ENCODE measurements at regions not wholly inside any gene's neighbourhood (a gene's known extent, or its start where the extent isn't known, plus 50 kb on each side); places are given as distances from the start of the nearest gene placed in this dataset.

DNA sequence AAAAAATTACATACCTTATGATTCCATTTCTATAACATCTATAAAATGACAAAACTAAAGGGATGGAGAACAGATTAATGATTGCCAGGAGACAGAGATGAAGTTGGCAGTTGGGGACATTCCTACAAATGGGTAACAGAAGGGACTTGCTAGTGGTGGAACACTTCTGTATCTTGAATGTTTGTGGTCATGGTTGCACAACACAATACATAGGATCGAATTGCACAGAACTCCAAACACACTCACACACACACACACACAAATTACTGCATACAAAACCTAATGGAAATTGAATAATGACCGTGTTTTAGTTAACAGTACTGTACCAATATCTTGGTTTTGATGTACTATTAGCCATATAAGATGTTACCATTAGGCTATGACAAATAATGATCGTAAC lies 330.7 kb upstream of the POU5F2 start:
- ATAC-seq (no peak), DNase-seq (ENCODE audit: low read depth in 1 of 2, low spot score in 1 of 2) (no peak), FAIRE-seq (no peak)
- ChIA-PET POLR2A (no interaction called here), CTCF (no interaction called here)
- no peak overlapping the region for H3K27ac ChIP-seq
- no peak overlapping the region for H3K4me3 ChIP-seq
- WGBS (ENCODE audit: missing lambda C conversion rate): 89% methylated on average over 3 of the region's 3 CpGs
- H3K9me3 ChIP-seq: peaks cover 4% of the 10 kb centered on the region; the same call in 1 of the 3 replicates
- no peaks in the 10 kb centered on the region for H3K4me1 ChIP-seq
- H3K4me2 ChIP-seq: no peak overlapping the region
- TF ChIP-seq EP300 (IDR thresholded peaks at IDR 0.05) (no peak), TFCP2L1 (CRISPR knock-in tag; IDR thresholded peaks at IDR 0.05) (no peak), CBX2 (IDR thresholded peaks at IDR 0.05; ENCODE audit: borderline replicate concordance, low read depth) (no peak), SREBF2 (IDR thresholded peaks at IDR 0.05) (no peak), MYC (IDR thresholded peaks at IDR 0.05; ENCODE audit: borderline replicate concordance, low read length) (no peak), ESRRA (IDR thresholded peaks at IDR 0.05; ENCODE audit: borderline replicate concordance, low read length) (no peak), RFX5 (IDR thresholded peaks at IDR 0.05) (no peak), NPAS2 (CRISPR knock-in tag; IDR thresholded peaks at IDR 0.05; ENCODE audit: borderline replicate concordance) (no peak), KDM5A (IDR thresholded peaks at IDR 0.05) (no peak)
- TF ChIP-seq, protein P1, sequence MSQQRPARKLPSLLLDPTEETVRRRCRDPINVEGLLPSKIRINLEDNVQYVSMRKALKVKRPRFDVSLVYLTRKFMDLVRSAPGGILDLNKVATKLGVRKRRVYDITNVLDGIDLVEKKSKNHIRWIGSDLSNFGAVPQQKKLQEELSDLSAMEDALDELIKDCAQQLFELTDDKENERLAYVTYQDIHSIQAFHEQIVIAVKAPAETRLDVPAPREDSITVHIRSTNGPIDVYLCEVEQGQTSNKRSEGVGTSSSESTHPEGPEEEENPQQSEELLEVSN (IDR thresholded peaks at IDR 0.05; ENCODE audit: borderline replicate concordance, low read depth): no peak
- TF ChIP-seq, protein P2, sequence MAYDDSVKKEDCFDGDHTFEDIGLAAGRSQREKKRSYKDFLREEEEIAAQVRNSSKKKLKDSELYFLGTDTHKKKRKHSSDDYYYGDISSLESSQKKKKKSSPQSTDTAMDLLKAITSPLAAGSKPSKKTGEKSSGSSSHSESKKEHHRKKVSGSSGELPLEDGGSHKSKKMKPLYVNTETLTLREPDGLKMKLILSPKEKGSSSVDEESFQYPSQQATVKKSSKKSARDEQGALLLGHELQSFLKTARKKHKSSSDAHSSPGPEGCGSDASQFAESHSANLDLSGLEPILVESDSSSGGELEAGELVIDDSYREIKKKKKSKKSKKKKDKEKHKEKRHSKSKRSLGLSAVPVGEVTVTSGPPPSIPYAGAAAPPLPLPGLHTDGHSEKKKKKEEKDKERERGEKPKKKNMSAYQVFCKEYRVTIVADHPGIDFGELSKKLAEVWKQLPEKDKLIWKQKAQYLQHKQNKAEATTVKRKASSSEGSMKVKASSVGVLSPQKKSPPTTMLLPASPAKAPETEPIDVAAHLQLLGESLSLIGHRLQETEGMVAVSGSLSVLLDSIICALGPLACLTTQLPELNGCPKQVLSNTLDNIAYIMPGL (CRISPR knock-in tag; IDR thresholded peaks at IDR 0.05; ENCODE audit: borderline replicate concordance): no peak
- TF ChIP-seq, protein P3, sequence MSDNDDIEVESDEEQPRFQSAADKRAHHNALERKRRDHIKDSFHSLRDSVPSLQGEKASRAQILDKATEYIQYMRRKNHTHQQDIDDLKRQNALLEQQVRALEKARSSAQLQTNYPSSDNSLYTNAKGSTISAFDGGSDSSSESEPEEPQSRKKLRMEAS (IDR thresholded peaks at IDR 0.05): no peak

DNA sequence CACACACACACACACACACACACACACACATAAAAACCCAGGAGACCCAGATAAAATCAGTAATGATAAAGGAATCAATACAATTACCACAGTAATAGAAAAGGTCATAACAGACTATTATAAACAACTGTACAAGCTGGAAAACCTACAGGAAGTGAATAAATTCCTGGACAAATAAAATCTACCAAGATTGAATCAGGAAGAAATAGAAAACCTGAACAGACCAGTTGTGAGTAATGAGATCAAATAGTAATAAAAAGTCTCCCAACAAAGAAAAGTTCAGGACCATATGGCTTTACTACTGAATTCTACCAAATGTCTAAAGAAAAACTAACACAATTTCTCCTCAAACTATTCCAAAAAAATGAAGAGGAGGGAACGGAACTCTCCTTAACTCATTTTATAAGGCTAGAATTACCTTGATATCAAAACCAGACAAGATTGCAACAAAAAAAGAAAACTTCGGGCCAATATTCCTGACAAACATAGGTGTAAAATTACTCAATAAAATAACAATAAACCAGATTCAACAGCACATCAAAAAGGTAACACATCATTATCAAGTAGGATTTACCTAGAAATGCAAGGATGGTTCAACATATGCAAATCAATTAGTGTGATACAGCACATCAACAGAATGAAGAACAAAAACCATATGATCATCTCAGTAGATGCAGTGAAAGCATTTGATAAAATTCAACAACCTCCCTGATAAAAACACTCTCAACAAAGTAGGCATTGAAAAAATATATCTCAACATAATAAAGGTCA lies 325.2 kb upstream of the POU5F2 start:
- ChIA-PET POLR2A (no interaction called here), CTCF (interaction anchor here (1.0 kb wide), 1 partner anchor 52 kb away, joined by 4 read pairs; no protein-coding TSS in a partner anchor)
- H3K9me3 ChIP-seq: peaks cover 21% of the 10 kb centered on the region; the same call in 2 of the 3 replicates
- TF ChIP-seq RARB (CRISPR knock-in tag; IDR thresholded peaks at IDR 0.05) (no peak), FOXS1 (CRISPR knock-in tag; IDR thresholded peaks at IDR 0.05) (no peak), TP53 (CRISPR knock-in tag; IDR thresholded peaks at IDR 0.05) (no peak), CHD2 (IDR thresholded peaks at IDR 0.05; ENCODE audit: low read length, partially characterized antibody) (no peak)
- DNase-seq (ENCODE audit: low read depth in 1 of 2, low spot score in 1 of 2) (no peak), ATAC-seq (no peak), FAIRE-seq (peak; percentile 28)
- H3K4me1 ChIP-seq: no peaks in the 10 kb centered on the region
- no peak overlapping the region for H3K27ac ChIP-seq
- no peak overlapping the region for H3K4me2 ChIP-seq
- H3K4me3 ChIP-seq: no peak overlapping the region
- WGBS (ENCODE audit: missing lambda C conversion rate): 89% methylated on average over 2 of the region's 2 CpGs

DNA sequence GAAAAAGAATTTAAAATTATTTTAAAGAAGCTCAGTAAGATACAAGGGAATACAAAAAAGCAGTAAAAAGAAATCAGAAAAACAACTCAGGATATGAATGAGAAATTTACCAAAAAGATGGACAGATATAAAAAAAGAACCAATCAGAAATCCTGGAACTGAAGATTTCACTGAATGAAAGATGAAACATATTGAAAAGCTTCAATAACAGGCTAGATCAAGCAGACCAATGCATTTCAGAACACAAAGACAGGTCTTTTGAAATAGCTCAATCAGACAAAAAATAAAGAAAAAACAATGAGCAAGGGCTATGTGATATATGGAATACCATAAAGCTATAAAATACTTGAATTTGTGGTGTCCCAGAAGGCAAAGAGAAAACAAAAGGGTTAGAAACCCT lies 322.6 kb upstream of the POU5F2 start:
- POLR2A ChIA-PET: no interaction called here
- CTCF ChIA-PET: no interaction called here
- H3K4me2 ChIP-seq: no peak overlapping the region
- TF ChIP-seq, protein P4, sequence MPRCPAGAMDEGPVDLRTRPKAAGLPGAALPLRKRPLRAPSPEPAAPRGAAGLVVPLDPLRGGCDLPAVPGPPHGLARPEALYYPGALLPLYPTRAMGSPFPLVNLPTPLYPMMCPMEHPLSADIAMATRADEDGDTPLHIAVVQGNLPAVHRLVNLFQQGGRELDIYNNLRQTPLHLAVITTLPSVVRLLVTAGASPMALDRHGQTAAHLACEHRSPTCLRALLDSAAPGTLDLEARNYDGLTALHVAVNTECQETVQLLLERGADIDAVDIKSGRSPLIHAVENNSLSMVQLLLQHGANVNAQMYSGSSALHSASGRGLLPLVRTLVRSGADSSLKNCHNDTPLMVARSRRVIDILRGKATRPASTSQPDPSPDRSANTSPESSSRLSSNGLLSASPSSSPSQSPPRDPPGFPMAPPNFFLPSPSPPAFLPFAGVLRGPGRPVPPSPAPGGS (IDR thresholded peaks at IDR 0.05): no peak
- TF ChIP-seq GATA3 (IDR thresholded peaks at IDR 0.05; ENCODE audit: borderline replicate concordance): no peak
- no peak overlapping the region for H3K4me3 ChIP-seq
- no peaks in the 10 kb centered on the region for H3K4me1 ChIP-seq
- no peak overlapping the region for H3K27ac ChIP-seq
- FAIRE-seq (no peak), DNase-seq (ENCODE audit: low read depth in 1 of 2, low spot score in 1 of 2) (no peak), ATAC-seq (no peak)
- peaks cover 21% of the 10 kb centered on the region; the same call in 2 of the 3 replicates for H3K9me3 ChIP-seq
